GM23338 (cell line): ENCODE measurements at regions not wholly inside any gene's neighbourhood (a gene's known extent, or its start where the extent isn't known, plus 50 kb on each side); places are given as distances from the start of the nearest gene placed in this dataset.
A peak's percentile ranks its signal among the peaks of the same experiment; 100 is the strongest.

Experiments
- ATAC-seq: fragments of 200-7000 bp; cut with Tn5 transposase; 3 replicates; pipeline ENCODE4 v1.9.1; 2020
- DNase-seq: peaks from one replicate; pipeline ENCODE4 v3.0.0-alpha.2; 2015; ENCODE audit warnings: low spot score
- H2AFZ ChIP-seq: fragments of 200-600 bp; sonication (generic); 2 replicates; pipeline ENCODE4 v1.8.0; 2016; ENCODE audit warnings: antibody characterized with exemption, mild to moderate bottlenecking, moderate library complexity
- H3F3A ChIP-seq: fragments of 200-600 bp; sonication (generic); replicated peaks from 2 replicates; pipeline ENCODE4 v1.8.0; 2017; ENCODE audit warnings: antibody characterized with exemption, mixed run types, low read depth
- H3K27ac ChIP-seq: fragments of 200-600 bp; sonication (generic); 2 replicates; pipeline ENCODE4 v1.6.1; 2016; ENCODE audit warnings: low read depth
- H3K27me3 ChIP-seq: fragments of 200-600 bp; sonication (generic); 2 replicates; pipeline ENCODE4 v1.8.0; 2016; ENCODE audit warnings: mild to moderate bottlenecking, mixed run types, moderate library complexity; ENCODE audit not compliant: insufficient read depth
- H3K36me3 ChIP-seq: fragments of 200-600 bp; sonication (generic); 2 replicates; pipeline ENCODE4 v1.8.0; 2016; ENCODE audit warnings: mild to moderate bottlenecking; ENCODE audit not compliant: insufficient read depth
- H3K4me1 ChIP-seq: fragments of 200-600 bp; sonication (generic); 2 replicates; pipeline ENCODE4 v1.8.0; 2016; ENCODE audit warnings: mild to moderate bottlenecking, moderate library complexity; ENCODE audit not compliant: insufficient read depth
- H3K4me2 ChIP-seq: fragments of 200-600 bp; sonication (generic); 2 replicates; pipeline ENCODE4 v1.7.1; 2017; ENCODE audit warnings: mixed run types
- H3K4me3 ChIP-seq: fragments of 200-600 bp; sonication (generic); 2 replicates; pipeline ENCODE4 v1.6.1; 2016; ENCODE audit warnings: mixed run types
- H3K79me2 ChIP-seq: fragments of 200-600 bp; sonication (generic); replicated peaks from 2 replicates; pipeline ENCODE4 v1.8.0; 2017; ENCODE audit warnings: mild to moderate bottlenecking; ENCODE audit not compliant: insufficient read depth
- H3K9me2 ChIP-seq: fragments of 200-600 bp; sonication (generic); 2 replicates; pipeline ENCODE4 v1.8.0; 2017; ENCODE audit not compliant: insufficient read depth
- H4K20me1 ChIP-seq: fragments of 200-600 bp; sonication (generic); replicated peaks from 2 replicates; pipeline ENCODE4 v1.8.0; 2017; ENCODE audit warnings: mild to moderate bottlenecking; ENCODE audit not compliant: insufficient read depth
- H3K27ac Mint-ChIP-seq: 2 replicates; pipeline ENCODE4 v1.8.0; 2020; ENCODE audit warnings: inconsistent platforms, mild to moderate bottlenecking, moderate library complexity, mixed read lengths
- H3K27me3 Mint-ChIP-seq: 3 replicates; pipeline ENCODE4 v1.8.0; 2022; ENCODE audit warnings: low read depth, mild to moderate bottlenecking, moderate library complexity, mixed read lengths, inconsistent platforms; ENCODE audit not compliant: insufficient read depth, poor library complexity
- H3K36me3 Mint-ChIP-seq: 3 replicates; pipeline ENCODE4 v1.8.0; 2021; ENCODE audit warnings: low read depth, mild to moderate bottlenecking, inconsistent platforms, moderate library complexity, mixed read lengths
- H3K4me1 Mint-ChIP-seq: 3 replicates; pipeline ENCODE4 v1.8.0; 2020; ENCODE audit warnings: mild to moderate bottlenecking, inconsistent platforms, mixed read lengths
- H3K4me3 Mint-ChIP-seq: 3 replicates; pipeline ENCODE4 v1.8.0; 2021; ENCODE audit warnings: moderate library complexity, mild to moderate bottlenecking, inconsistent platforms, mixed read lengths
- H3K9me3 Mint-ChIP-seq: 3 replicates; pipeline ENCODE4 v1.8.0; 2020; ENCODE audit warnings: moderate library complexity, mild to moderate bottlenecking, inconsistent platforms, mixed read lengths
- CREB1 ChIP-seq: fragments of 250-450 bp; sonication (Bioruptor Pico); IDR thresholded peaks from 2 replicates; pipeline ENCODE4 v1.5.0; 2020; ENCODE audit warnings: low read depth, mild to moderate bottlenecking, moderate library complexity
- EZH2 ChIP-seq: fragments of 200-600 bp; sonication (generic); IDR thresholded peaks from one replicate; pipeline ENCODE4 v1.8.0; 2017; ENCODE audit warnings: antibody characterized with exemption, mild to moderate bottlenecking, low read depth; ENCODE audit not compliant: unreplicated experiment
- NANOG ChIP-seq: IDR thresholded peaks from 2 replicates; pipeline ENCODE4 v1.6.1; 2016; ENCODE audit warnings: antibody characterized with exemption, borderline replicate concordance
- REST ChIP-seq: IDR thresholded peaks from one replicate; pipeline ENCODE4 v1.6.1; 2018; ENCODE audit warnings: antibody characterized with exemption; ENCODE audit not compliant: unreplicated experiment
- ZNF114 ChIP-seq: fragments of 250-450 bp; sonication (Bioruptor Pico); IDR thresholded peaks from 2 replicates; pipeline ENCODE4 v1.5.0; 2020; ENCODE audit warnings: mild to moderate bottlenecking, moderate library complexity
- ZNF462 ChIP-seq: fragments of 250-450 bp; sonication (Bioruptor Pico); IDR thresholded peaks from 2 replicates; pipeline ENCODE4 v1.5.0; 2020; ENCODE audit warnings: mild to moderate bottlenecking, moderate library complexity

GRCh38 chr5:36489505-36489904, 116.9 kb upstream of the SLC1A3 start (continued):
- no peak for TF ChIP-seq REST
- no peak for TF ChIP-seq EZH2
- no peak for TF ChIP-seq ZNF114 (CRISPR knock-in tag)
- TF ChIP-seq NANOG = no peak

GRCh38 chr5:36491856-36492255, 114.5 kb upstream of the SLC1A3 start:
- H3K4me3 Mint-ChIP-seq = no peak overlapping the region
- Histone ChIP-seq H3K4me3 (no peak overlapping the region), H3K9me2 (peaks cover 4% of the 10 kb centered on the region; the same call in 1 of the 2 replicates), H3K79me2 (no peaks in the 10 kb centered on the region), H3K4me1 (peaks cover 9% of the 10 kb centered on the region; the same call in 1 of the 2 replicates), H2AFZ (peak overlapping the region; percentile 84; the same call in 1 of the 2 replicates), H4K20me1 (no peaks in the 10 kb centered on the region), H3K27ac (no peak overlapping the region), H3F3A (no peaks in the 10 kb centered on the region), H3K36me3 (no peaks in the 10 kb centered on the region), H3K27me3 (no peaks in the 10 kb centered on the region), H3K4me2 (no peak overlapping the region)
- no peaks in the 10 kb centered on the region for H3K36me3 Mint-ChIP-seq
- DNase-seq (no peak), ATAC-seq (no peak)
- no peaks in the 10 kb centered on the region for H3K27me3 Mint-ChIP-seq
- H3K9me3 Mint-ChIP-seq = no peaks in the 10 kb centered on the region
- no peak overlapping the region for H3K27ac Mint-ChIP-seq
- no peak for TF ChIP-seq CREB1 (CRISPR knock-in tag)
- TF ChIP-seq ZNF462 (CRISPR knock-in tag) = no peak
- no peak for TF ChIP-seq REST
- TF ChIP-seq EZH2 = no peak
- H3K4me1 Mint-ChIP-seq = peaks cover 7% of the 10 kb centered on the region; the same call in 2 of the 3 replicates
